Thymus (tissue), 11 donors: ENCODE measurements at regions not wholly inside any gene's neighbourhood (a gene's known extent, or its start where the extent isn't known, plus 50 kb on each side); places are given as distances from the start of the nearest gene placed in this dataset.

Experiments used
- DNase-seq, 9 donors: peaks; one replicate each; pipeline ENCODE4 v3.0.0-alpha.2; 2013; ENCODE audit warnings: low spot score in 9 of 9, low read depth in 6 of 9, missing footprints in 1 of 9
- H3K27ac ChIP-seq, 2 donors: one replicate each; pipeline ENCODE4 v1.5.1; 2013; ENCODE audit warnings: control low read depth in 1 of 2, low read depth in 1 of 2, low read length in 1 of 2, mild to moderate bottlenecking in 1 of 2, moderate library complexity in 1 of 2
- H3K27me3 ChIP-seq, 2 donors: one replicate each; pipeline ENCODE4 v1.5.1; 2013; ENCODE audit warnings: low read length in 1 of 2; ENCODE audit not compliant: control insufficient read depth in 2 of 2, insufficient read depth in 1 of 2
- H3K36me3 ChIP-seq, 2 donors: one replicate each; pipeline ENCODE4 v1.5.1; 2013; ENCODE audit warnings: low read length in 1 of 2, mild to moderate bottlenecking in 1 of 2, moderate library complexity in 1 of 2; ENCODE audit not compliant: control insufficient read depth in 2 of 2, insufficient read depth in 2 of 2
- H3K4me1 ChIP-seq, 2 donors: one replicate each; pipeline ENCODE4 v1.5.1; 2013; ENCODE audit warnings: low read length in 2 of 2; ENCODE audit not compliant: control insufficient read depth in 2 of 2, insufficient read depth in 2 of 2
- H3K4me3 ChIP-seq, 2 donors: one replicate each; pipeline ENCODE4 v1.5.1; 2013; ENCODE audit warnings: low read length in 2 of 2, control low read depth in 1 of 2, mild to moderate bottlenecking in 1 of 2
- H3K9me3 ChIP-seq, 2 donors: one replicate each; pipeline ENCODE4 v1.5.1; 2013; ENCODE audit warnings: low read length in 1 of 2, mild to moderate bottlenecking in 1 of 2; ENCODE audit not compliant: control insufficient read depth in 2 of 2, insufficient read depth in 1 of 2
- WGBS: extraction: QIAGEN DNeasy Blood & Tissue Kit; methylation state at CpG from one replicate; pipeline ENCODE4 v1.1.7; 2013; 5-methylcytosine and 5-hydroxymethylcytosine counted together
- donor health status: healthy.

GRCh38 chr12:93149229-93149628 is 220.1 kb upstream of the EEA1 start:
- no peak for DNase-seq
- Histone ChIP-seq H3K9me3 (no peaks in the 10 kb centered on the region), H3K4me1 (no peaks in the 10 kb centered on the region), H3K4me3 (no peak overlapping the region), H3K27me3 (no peaks in the 10 kb centered on the region), H3K36me3 (no peaks in the 10 kb centered on the region), H3K27ac (no peak overlapping the region)
- 95% methylated on average over 2 of the region's 2 CpGs for WGBS

- Histone ChIP-seq H3K9me3 (no peaks in the 10 kb centered on the region), H3K27me3 (no peaks in the 10 kb centered on the region), H3K4me3 (no peak overlapping the region), H3K36me3 (no peaks in the 10 kb centered on the region), H3K27ac (no peak overlapping the region), H3K4me1 (no peaks in the 10 kb centered on the region)
- DNase-seq, result no peak
- 99% methylated on average over 5 of the region's 5 CpGs for WGBS
Observed at GRCh38 chr12:93151079-93151762, 222.1 kb upstream of the EEA1 start.

- Histone ChIP-seq H3K4me1 (no peaks in the 10 kb centered on the region), H3K36me3 (no peaks in the 10 kb centered on the region), H3K27ac (no peak overlapping the region), H3K9me3 (no peaks in the 10 kb centered on the region), H3K4me3 (no peak overlapping the region), H3K27me3 (no peaks in the 10 kb centered on the region)
- no peak for DNase-seq
- 98% methylated on average over 2 of the region's 2 CpGs for WGBS
Observed at GRCh38 chr12:93152617-93153016, 223.5 kb upstream of the EEA1 start.

- WGBS, result 98% methylated on average over 3 of the region's 3 CpGs
Observed at GRCh38 chr12:93153321-93153720, 224.2 kb upstream of the EEA1 start.

GRCh38 chr12:93154096-93154728 is 223.5 kb upstream of the NUDT4 start:
- H3K4me3 ChIP-seq, result no peak overlapping the region
- DNase-seq, result no peak
- no peaks in the 10 kb centered on the region for H3K4me1 ChIP-seq
- no peaks in the 10 kb centered on the region for H3K9me3 ChIP-seq
- no peaks in the 10 kb centered on the region for H3K27me3 ChIP-seq
- H3K27ac ChIP-seq, result no peak overlapping the region
- 98% methylated on average over 5 of the region's 5 CpGs for WGBS
- H3K36me3 ChIP-seq, result no peaks in the 10 kb centered on the region

More at GRCh38 chr12:93153321-93153720, 224.2 kb upstream of the EEA1 start:
- Histone ChIP-seq H3K4me1 (no peaks in the 10 kb centered on the region), H3K27me3 (no peaks in the 10 kb centered on the region), H3K36me3 (no peaks in the 10 kb centered on the region), H3K27ac (no peak overlapping the region), H3K4me3 (no peak overlapping the region), H3K9me3 (no peaks in the 10 kb centered on the region)
- no peak for DNase-seq

GRCh38 chr12:93154753-93155480 is 222.8 kb upstream of the NUDT4 start:
- Histone ChIP-seq H3K4me3 (no peak overlapping the region), H3K36me3 (no peaks in the 10 kb centered on the region), H3K27me3 (no peaks in the 10 kb centered on the region), H3K4me1 (no peaks in the 10 kb centered on the region), H3K27ac (no peak overlapping the region), H3K9me3 (no peaks in the 10 kb centered on the region)
- 96% methylated on average over 11 of the region's 11 CpGs for WGBS
- DNase-seq, result no peak

GRCh38 chr12:93156086-93156716 is 221.5 kb upstream of the NUDT4 start:
- DNase-seq, result no peak
- Histone ChIP-seq H3K4me1 (no peaks in the 10 kb centered on the region), H3K36me3 (no peaks in the 10 kb centered on the region), H3K9me3 (no peaks in the 10 kb centered on the region), H3K27ac (no peak overlapping the region), H3K27me3 (no peaks in the 10 kb centered on the region), H3K4me3 (no peak overlapping the region)
- WGBS, result 62% methylated on average over 7 of the region's 7 CpGs

GRCh38 chr12:93157279-93157678 is 220.4 kb upstream of the NUDT4 start:
- WGBS, result 96% methylated on average over 1 of the region's 1 CpG
- Histone ChIP-seq H3K36me3 (no peaks in the 10 kb centered on the region), H3K9me3 (no peaks in the 10 kb centered on the region), H3K27ac (no peak overlapping the region), H3K27me3 (no peaks in the 10 kb centered on the region), H3K4me3 (no peak overlapping the region), H3K4me1 (no peaks in the 10 kb centered on the region)
- no peak for DNase-seq
